Type B pancreatic cell (in vitro differentiated cells): ENCODE measurements at regions not wholly inside any gene's neighbourhood (a gene's known extent, or its start where the extent isn't known, plus 50 kb on each side); places are given as distances from the start of the nearest gene placed in this dataset.
A peak's percentile ranks its signal among the peaks of the same experiment; 100 is the strongest.
"Not testable (repeated sequence)": the region's sequence is repeated elsewhere in the genome, so short reads cannot be mapped to it uniquely, and the experiment has no call there.

Experiments used
- DNase-seq: peaks from one replicate; pipeline ENCODE4 v3.0.0; 2021; ENCODE audit warnings: mixed read lengths; ENCODE audit not compliant: unreplicated experiment; ENCODE audit errors: extremely low spot score
- H3K27ac Mint-ChIP-seq: 2 replicates; pipeline ENCODE4 v1.8.0; 2021; ENCODE audit warnings: mild to moderate bottlenecking, mixed read lengths
- H3K27me3 Mint-ChIP-seq: 2 replicates; pipeline ENCODE4 v1.8.0; 2021; ENCODE audit warnings: mixed read lengths
- H3K36me3 Mint-ChIP-seq: 2 replicates; pipeline ENCODE4 v1.8.0; 2021; ENCODE audit warnings: mixed read lengths
- H3K4me1 Mint-ChIP-seq: one replicate; pipeline ENCODE4 v1.8.0; 2021; ENCODE audit warnings: mixed read lengths; ENCODE audit not compliant: unreplicated experiment
- H3K4me3 Mint-ChIP-seq: 2 replicates; pipeline ENCODE4 v1.8.0; 2021; ENCODE audit warnings: mild to moderate bottlenecking, mixed read lengths
- H3K9me3 Mint-ChIP-seq: 2 replicates; pipeline ENCODE4 v1.8.0; 2021; ENCODE audit warnings: mixed read lengths
- TF ChIP-seq, protein P1 (sequence below): fragments of 200-600 bp; sonication (generic); conservative IDR thresholded peaks from 2 replicates; pipeline ENCODE4 v1.5.0; 2021; ENCODE audit warnings: antibody characterized with exemption, mild to moderate bottlenecking

DNA sequence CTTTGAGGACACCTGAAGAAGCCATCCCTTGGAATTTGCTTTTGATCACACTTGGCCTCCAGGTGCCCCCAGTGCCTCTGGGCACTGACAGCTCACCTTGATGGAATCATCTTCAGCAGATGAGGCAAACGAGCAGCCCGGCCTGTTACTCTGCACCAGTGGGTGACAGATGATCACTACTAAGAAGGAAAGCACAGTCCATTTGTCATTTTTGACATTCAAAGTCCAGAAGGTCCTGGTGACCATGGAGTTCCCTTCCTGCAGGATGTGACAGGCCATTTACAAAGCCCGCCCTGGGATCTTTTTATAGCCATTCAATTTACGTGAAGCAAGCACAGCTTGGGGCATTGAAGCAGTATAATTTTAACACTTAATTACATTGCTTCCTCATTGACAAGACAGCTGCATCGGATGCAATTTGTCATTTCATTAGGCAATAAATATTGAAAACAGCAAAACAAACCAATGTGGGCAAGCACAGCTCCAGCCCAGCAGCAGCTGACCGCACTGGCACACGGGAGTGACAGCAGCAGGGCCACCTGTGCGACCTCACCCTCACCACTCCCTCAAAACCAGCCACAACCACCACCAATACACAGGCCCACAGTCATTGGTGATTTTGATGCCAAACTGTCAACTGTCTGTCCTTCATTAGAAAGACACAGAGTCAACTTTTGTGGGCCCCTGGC lies 76.0 kb upstream of the SLC66A3 start:
- peak; percentile 45 for DNase-seq
- H3K4me3 Mint-ChIP-seq, result no peak overlapping the region
- TF ChIP-seq, protein P1, sequence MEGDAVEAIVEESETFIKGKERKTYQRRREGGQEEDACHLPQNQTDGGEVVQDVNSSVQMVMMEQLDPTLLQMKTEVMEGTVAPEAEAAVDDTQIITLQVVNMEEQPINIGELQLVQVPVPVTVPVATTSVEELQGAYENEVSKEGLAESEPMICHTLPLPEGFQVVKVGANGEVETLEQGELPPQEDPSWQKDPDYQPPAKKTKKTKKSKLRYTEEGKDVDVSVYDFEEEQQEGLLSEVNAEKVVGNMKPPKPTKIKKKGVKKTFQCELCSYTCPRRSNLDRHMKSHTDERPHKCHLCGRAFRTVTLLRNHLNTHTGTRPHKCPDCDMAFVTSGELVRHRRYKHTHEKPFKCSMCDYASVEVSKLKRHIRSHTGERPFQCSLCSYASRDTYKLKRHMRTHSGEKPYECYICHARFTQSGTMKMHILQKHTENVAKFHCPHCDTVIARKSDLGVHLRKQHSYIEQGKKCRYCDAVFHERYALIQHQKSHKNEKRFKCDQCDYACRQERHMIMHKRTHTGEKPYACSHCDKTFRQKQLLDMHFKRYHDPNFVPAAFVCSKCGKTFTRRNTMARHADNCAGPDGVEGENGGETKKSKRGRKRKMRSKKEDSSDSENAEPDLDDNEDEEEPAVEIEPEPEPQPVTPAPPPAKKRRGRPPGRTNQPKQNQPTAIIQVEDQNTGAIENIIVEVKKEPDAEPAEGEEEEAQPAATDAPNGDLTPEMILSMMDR, result no peak
- H3K27ac Mint-ChIP-seq, result no peak overlapping the region
- peaks cover 30% of the 10 kb centered on the region for H3K27me3 Mint-ChIP-seq
- H3K4me1 Mint-ChIP-seq, result peaks cover 4% of the 10 kb centered on the region
- H3K36me3 Mint-ChIP-seq, result no peaks in the 10 kb centered on the region
- H3K9me3 Mint-ChIP-seq, result no peaks in the 10 kb centered on the region

DNA sequence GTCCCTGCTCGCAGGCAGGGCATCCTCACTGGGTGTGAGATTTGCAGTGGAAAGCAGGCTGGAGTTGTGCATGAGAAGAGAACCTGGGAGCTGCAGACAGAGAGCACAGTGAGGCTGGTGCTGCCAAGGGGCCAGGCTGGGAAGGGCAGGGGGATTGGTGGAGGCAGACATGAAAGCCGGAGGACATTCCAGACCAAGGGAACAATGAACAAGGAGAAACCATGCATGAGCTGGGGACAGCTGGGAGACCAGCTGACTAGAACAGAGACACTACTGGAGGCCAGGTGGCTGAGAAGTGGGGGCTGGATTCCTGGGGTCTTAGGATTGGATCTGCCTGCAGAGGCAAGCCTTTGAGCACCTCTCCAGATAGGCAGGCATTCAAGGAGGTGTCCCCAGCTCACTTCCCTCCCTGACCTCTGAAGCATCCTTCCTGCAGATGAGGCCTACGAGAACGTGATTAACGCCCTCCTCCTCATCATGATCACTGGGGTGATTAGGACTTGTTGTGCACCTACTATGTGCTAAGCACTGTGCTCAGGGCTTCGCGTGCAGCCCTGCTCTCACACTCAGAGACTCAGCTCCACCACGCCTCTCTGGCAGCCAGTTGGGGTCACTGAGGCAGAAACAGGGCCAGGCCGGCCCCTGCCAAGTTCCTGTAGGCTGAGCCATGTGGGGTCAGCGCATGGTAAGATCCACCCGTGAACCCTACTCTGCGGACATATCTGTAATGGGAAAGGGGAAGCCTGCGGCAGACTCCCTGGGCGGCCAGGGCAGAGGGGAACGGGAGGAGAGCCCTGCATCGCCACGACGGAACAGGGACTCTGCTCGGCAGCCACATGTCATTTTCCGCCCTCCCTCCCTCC lies 74.8 kb upstream of the SLC66A3 start:
- peak; percentile 51 for DNase-seq
- H3K4me3 Mint-ChIP-seq, result no peak overlapping the region
- H3K27me3 Mint-ChIP-seq, result peaks cover 41% of the 10 kb centered on the region

DNA sequence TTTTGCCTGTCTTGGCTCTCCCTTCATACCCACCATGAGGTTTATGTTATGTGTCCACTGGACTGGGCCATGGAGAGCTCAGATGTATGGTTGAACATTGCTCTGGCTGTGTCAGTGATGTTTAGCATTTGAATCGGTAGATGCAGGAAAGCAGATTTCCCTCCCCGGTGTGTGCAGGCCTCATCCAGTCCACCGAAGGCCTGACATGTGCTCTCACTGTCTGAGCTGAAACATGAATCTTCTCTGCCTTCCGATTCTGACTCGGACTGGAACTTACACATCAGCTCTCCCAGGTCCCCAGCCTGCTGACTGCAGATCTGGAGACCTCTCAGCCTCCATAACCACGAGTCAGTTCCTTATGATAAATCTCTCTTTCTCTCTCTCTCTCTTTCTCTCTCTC lies 72.4 kb upstream of the SLC66A3 start:
- TF ChIP-seq, protein P1, result no peak
- no peak for DNase-seq
- Mint-ChIP-seq H3K4me3 (no peak overlapping the region), H3K27me3 (peaks cover 34% of the 10 kb centered on the region), H3K9me3 (no peaks in the 10 kb centered on the region), H3K27ac (no peak overlapping the region), H3K4me1 (no peaks in the 10 kb centered on the region), H3K36me3 (no peaks in the 10 kb centered on the region)

More for the DNA sequence above, 74.8 kb upstream of the SLC66A3 start:
- Mint-ChIP-seq H3K4me1 (peaks cover 4% of the 10 kb centered on the region), H3K9me3 (no peaks in the 10 kb centered on the region), H3K36me3 (no peaks in the 10 kb centered on the region), H3K27ac (no peak overlapping the region)
- TF ChIP-seq, protein P1, result no peak

DNA sequence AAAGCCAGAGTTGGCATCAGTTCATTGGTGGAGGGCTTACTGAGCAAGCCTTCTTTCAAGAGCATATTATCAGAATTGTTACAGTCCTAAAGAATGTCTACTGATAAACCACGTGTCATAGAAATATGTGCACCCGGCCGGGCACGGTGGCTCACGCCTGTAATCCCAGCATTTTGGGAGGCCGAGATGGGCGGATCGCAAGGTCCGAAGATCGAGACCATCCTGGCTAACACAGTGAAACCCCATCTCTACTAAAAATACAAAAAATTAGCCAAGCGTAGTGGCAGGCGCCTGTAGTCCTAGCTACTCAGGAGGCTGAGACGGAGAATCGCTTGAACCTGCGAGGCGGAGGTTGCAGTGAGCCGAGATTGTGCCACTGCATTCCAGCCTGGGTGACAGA lies 66.4 kb upstream of the SLC66A3 start:
- not testable (repeated sequence) for H3K9me3 Mint-ChIP-seq, H3K27ac Mint-ChIP-seq, H3K4me3 Mint-ChIP-seq, H3K36me3 Mint-ChIP-seq, H3K4me1 Mint-ChIP-seq
- DNase-seq, result peak; percentile 18
- H3K27me3 Mint-ChIP-seq, result peaks cover 23% of the 10 kb centered on the region

DNA sequence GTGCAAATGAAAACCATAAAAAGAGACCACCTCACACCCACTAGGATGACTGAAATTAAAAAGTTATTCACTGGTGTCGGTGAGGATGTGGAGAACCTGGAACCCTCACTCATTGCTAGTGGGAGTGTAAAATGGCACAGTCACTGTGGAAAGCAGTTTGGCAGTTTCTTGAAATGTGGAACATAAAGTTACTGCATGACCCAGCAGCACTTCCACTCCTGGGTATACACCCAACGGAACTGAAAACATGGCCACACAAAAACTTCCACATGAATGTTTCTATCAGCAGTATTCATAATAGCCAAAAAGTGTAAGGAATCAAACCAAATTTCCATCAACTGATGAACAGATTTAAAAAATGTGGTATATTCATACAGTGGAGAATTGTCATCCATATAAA lies 65.1 kb upstream of the SLC66A3 start:
- no peak for DNase-seq
- Mint-ChIP-seq H3K27ac (no peak overlapping the region), H3K9me3 (no peaks in the 10 kb centered on the region), H3K36me3 (no peaks in the 10 kb centered on the region), H3K4me1 (peaks cover 5% of the 10 kb centered on the region), H3K27me3 (peaks cover 16% of the 10 kb centered on the region), H3K4me3 (no peak overlapping the region)
- TF ChIP-seq, protein P1, result no peak

DNA sequence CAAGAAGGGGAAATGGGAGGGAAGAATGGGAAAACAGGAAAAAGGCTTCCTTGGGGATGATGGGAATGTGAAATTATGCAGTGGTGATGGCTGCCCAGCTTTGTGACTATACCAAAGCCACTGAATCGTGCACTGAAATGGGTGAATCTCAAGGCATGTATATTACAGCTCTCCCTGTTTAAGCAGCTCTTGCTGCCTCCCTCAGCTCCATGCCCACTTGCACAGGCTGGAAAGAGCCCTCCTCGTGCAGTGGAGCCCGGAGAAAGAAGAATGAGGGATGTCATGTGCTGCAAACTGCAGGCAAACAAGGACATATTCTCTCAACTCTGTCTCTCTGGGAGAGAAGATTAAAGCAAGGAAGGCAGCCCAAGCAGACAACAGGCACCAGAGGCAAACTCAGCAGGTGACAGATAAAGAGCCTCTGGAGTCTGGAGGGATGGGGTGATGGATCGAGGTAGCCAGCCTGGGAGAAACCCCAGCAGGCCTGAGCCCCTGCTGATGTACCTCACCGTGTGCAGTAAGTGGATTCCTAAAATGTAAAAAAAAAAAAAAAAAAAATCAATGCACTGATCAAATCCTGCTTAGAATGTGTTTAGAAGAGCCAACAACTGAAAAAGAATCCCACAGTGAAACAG lies 62.4 kb upstream of the SLC66A3 start:
- DNase-seq, result no peak
- TF ChIP-seq, protein P1, result no peak
- Mint-ChIP-seq H3K9me3 (no peaks in the 10 kb centered on the region), H3K36me3 (no peaks in the 10 kb centered on the region), H3K4me1 (peaks cover 5% of the 10 kb centered on the region), H3K27ac (no peak overlapping the region), H3K27me3 (peaks cover 19% of the 10 kb centered on the region), H3K4me3 (no peak overlapping the region)
